OCI-LY7 (cell line): ENCODE measurements at regions not wholly inside any gene's neighbourhood (a gene's known extent, or its start where the extent isn't known, plus 50 kb on each side); places are given as distances from the start of the nearest gene placed in this dataset.

Experiments
- BruUV-seq: library from RNA; stranded (reverse); fragments of 400-500 nt; replicated peaks from 2 replicates; lab custom pipeline; 2021; lab: Mats Ljungman, UMichigan
- CTCF ChIA-PET: fragments of 300-600 bp; sonication (Branson Sonifier 250); formaldehyde crosslinking; loops from one replicate; lab custom pipeline; 2022; ENCODE audit warnings: antibody characterized with exemption; ENCODE audit not compliant: unreplicated experiment; lab: Charles Lee
- POLR2A ChIA-PET: fragments of 300-600 bp; sonication (Branson Sonifier 250); formaldehyde crosslinking; loops from one replicate; lab custom pipeline; 2022; ENCODE audit warnings: antibody characterized with exemption; lab: Charles Lee
- DNase-seq: peaks from one replicate; pipeline ENCODE4 v3.0.0-alpha.2; 2015; ENCODE audit warnings: low spot score
- H2AFZ ChIP-seq: fragments of 200-600 bp; sonication (generic), shearing (Covaris generic); 2 replicates; pipeline ENCODE4 v1.6.1; 2014; ENCODE audit warnings: mild to moderate bottlenecking, antibody characterized with exemption, low read length, moderate library complexity
- H3K27ac ChIP-seq: fragments of 200-600 bp; sonication (generic); 2 replicates; pipeline ENCODE4 v1.5.1; 2014; ENCODE audit warnings: mixed run types, low read depth, mild to moderate bottlenecking, moderate library complexity, low read length, inconsistent platforms; ENCODE audit not compliant: poor library complexity, severe bottlenecking
- H3K36me3 ChIP-seq: fragments of 200-600 bp; sonication (generic); 2 replicates; pipeline ENCODE4 v1.6.1; 2014; ENCODE audit warnings: mild to moderate bottlenecking, antibody characterized with exemption, low read length, moderate library complexity, mixed read lengths; ENCODE audit not compliant: insufficient read depth
- H3K4me1 ChIP-seq: fragments of 200-600 bp; sonication (generic); 2 replicates; pipeline ENCODE4 v1.5.1; 2014; ENCODE audit warnings: mild to moderate bottlenecking, low read length; ENCODE audit not compliant: insufficient read depth, poor library complexity, severe bottlenecking
- H3K4me2 ChIP-seq: fragments of 200-600 bp; sonication (generic); 2 replicates; pipeline ENCODE4 v1.6.1; 2014; ENCODE audit warnings: mild to moderate bottlenecking, low read length
- H3K4me3 ChIP-seq: fragments of 200-600 bp; sonication (generic); 2 replicates; pipeline ENCODE4 v1.5.1; 2014; ENCODE audit warnings: mild to moderate bottlenecking, low read depth, low read length; ENCODE audit not compliant: poor library complexity, severe bottlenecking
- H3K79me2 ChIP-seq: fragments of 200-600 bp; sonication (generic); 2 replicates; pipeline ENCODE4 v1.6.1; 2016; ENCODE audit warnings: low read depth, mild to moderate bottlenecking, low read length, moderate library complexity, mixed read lengths; ENCODE audit not compliant: insufficient read depth
- H3K9me2 ChIP-seq: fragments of 200-600 bp; sonication (generic); 2 replicates; pipeline ENCODE4 v1.6.1; 2016; ENCODE audit warnings: mild to moderate bottlenecking, low read length, mixed read lengths; ENCODE audit not compliant: insufficient read depth
- H3K9me3 ChIP-seq: fragments of 200-600 bp; sonication (generic); 2 replicates; pipeline ENCODE4 v1.6.1; 2014; ENCODE audit warnings: mild to moderate bottlenecking, mixed run types, low read length, mixed read lengths
- H4K20me1 ChIP-seq: fragments of 200-600 bp; sonication (generic); 2 replicates; pipeline ENCODE4 v1.6.1; 2014; ENCODE audit warnings: mild to moderate bottlenecking, antibody characterized with exemption, low read length, moderate library complexity, mixed read lengths; ENCODE audit not compliant: insufficient read depth
- EZH2phosphoT487 ChIP-seq: fragments of 200-600 bp; sonication (generic); IDR thresholded peaks from 2 replicates; pipeline ENCODE4 v1.6.1; 2018; ENCODE audit warnings: low read depth, borderline replicate concordance, mild to moderate bottlenecking, mixed run types, antibody characterized with exemption, low read length, moderate library complexity, mixed read lengths
- intact Hi-C: fragments of 100-400 bp; cut with micrococcal nuclease; formaldehyde crosslinking; loops from one replicate; pipeline ENCODE4 v1.10.0; 2022; ENCODE audit not compliant: unreplicated experiment
- TF ChIP-seq, protein P1 (sequence below): fragments of 200-600 bp; sonication (generic); conservative IDR thresholded peaks from 2 replicates; pipeline ENCODE4 v1.5.1; 2014; ENCODE audit warnings: mild to moderate bottlenecking, antibody characterized with exemption, low read length, moderate library complexity, mixed read lengths

DNA sequence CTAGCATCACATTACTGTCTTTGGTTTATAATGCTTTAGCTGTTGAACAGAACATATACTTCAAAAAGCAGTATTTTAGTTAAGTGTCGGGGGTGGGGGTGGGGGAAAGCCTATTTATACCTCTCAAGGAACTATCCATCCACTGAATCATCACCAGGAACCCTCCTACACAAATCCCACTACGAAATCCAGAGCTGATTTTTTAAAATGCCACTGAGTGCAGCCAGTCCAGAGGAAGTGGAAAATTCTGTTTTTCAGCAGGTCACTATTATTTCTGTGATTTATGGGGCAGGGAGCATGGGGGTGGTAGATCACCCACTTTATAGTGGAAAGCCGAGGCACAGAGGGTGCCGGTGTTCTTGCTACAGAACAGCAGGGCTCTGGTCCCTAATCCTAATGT is 284.1 kb downstream of the SOX9 start:
- H3K27ac ChIP-seq: no peak overlapping the region
- no peak overlapping the region for H2AFZ ChIP-seq
- H3K4me3 ChIP-seq: no peak overlapping the region
- H4K20me1 ChIP-seq: no peaks in the 10 kb centered on the region
- CTCF ChIA-PET: no interaction called here
- no peak for TF ChIP-seq EZH2phosphoT487
- TF ChIP-seq, protein P1, sequence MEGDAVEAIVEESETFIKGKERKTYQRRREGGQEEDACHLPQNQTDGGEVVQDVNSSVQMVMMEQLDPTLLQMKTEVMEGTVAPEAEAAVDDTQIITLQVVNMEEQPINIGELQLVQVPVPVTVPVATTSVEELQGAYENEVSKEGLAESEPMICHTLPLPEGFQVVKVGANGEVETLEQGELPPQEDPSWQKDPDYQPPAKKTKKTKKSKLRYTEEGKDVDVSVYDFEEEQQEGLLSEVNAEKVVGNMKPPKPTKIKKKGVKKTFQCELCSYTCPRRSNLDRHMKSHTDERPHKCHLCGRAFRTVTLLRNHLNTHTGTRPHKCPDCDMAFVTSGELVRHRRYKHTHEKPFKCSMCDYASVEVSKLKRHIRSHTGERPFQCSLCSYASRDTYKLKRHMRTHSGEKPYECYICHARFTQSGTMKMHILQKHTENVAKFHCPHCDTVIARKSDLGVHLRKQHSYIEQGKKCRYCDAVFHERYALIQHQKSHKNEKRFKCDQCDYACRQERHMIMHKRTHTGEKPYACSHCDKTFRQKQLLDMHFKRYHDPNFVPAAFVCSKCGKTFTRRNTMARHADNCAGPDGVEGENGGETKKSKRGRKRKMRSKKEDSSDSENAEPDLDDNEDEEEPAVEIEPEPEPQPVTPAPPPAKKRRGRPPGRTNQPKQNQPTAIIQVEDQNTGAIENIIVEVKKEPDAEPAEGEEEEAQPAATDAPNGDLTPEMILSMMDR: no peak
- H3K9me2 ChIP-seq: no peaks in the 10 kb centered on the region
- intact Hi-C loops: no loop called here
- DNase-seq: no peak
- no peaks in the 10 kb centered on the region for H3K79me2 ChIP-seq
- H3K4me2 ChIP-seq: no peak overlapping the region
- POLR2A ChIA-PET: no interaction called here
- H3K36me3 ChIP-seq: no peaks in the 10 kb centered on the region
- H3K9me3 ChIP-seq: no peaks in the 10 kb centered on the region
- BruUV-seq: no TSS peak
- peaks cover 11% of the 10 kb centered on the region for H3K4me1 ChIP-seq

DNA sequence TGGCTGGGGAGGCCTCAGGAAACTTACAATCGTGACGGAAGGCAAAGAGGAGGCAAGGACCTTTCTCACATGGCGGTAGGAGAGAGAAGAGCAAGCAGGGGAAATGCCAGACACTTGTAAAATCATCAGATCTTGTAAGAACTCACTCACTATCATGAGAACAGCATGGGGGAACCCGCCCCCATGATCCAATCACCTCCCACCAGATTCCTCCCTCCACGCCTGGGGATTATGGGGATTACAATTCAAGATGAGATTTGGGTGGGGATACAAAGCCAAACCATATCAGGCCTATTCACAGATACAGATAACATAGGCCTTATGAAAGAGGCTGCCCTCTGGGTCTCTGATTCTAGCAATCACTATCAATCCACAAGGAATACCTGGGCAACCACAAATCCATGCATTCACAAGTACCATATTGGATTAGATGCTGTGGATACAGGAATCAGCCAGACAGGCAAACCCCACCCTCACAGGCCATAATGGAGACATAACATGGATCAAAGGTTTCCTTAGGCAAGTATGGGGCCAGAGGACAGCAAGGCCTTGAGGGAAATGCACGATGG is 284.9 kb downstream of the SOX9 start:
- no TSS peak for BruUV-seq
- Histone ChIP-seq H3K4me1 (peaks cover 11% of the 10 kb centered on the region), H4K20me1 (no peaks in the 10 kb centered on the region), H3K4me2 (no peak overlapping the region), H3K36me3 (no peaks in the 10 kb centered on the region), H3K79me2 (no peaks in the 10 kb centered on the region), H3K4me3 (no peak overlapping the region), H3K9me2 (no peaks in the 10 kb centered on the region), H2AFZ (no peak overlapping the region), H3K27ac (no peak overlapping the region), H3K9me3 (no peaks in the 10 kb centered on the region)
- CTCF ChIA-PET: no interaction called here
- no peak for TF ChIP-seq EZH2phosphoT487
- TF ChIP-seq, protein P1: no peak
- no peak for DNase-seq
- POLR2A ChIA-PET: no interaction called here
- intact Hi-C loops: no loop called here

DNA sequence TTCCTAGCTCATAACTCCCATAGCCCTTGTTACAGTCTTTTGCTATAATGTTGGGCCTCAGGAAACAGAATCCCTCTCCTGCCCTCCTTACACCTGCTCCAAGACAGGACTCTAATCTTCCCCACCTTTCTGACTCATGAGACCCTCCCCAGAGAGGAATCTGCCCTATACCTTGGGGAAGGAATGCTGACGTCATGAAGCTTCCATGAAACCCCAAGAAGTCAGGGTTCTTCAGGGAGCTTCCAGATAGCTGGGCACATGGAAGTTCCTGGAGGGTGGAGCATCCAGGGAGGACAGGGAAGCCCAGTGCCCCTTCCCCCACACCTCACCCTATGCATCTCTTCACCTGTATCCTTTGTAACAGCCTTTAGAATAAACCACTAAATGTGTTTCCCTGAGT is 285.7 kb downstream of the SOX9 start:
- H3K4me3 ChIP-seq: no peak overlapping the region
- no TSS peak for BruUV-seq
- ChIA-PET CTCF (no interaction called here), POLR2A (no interaction called here)
- H2AFZ ChIP-seq: no peak overlapping the region
- H3K9me2 ChIP-seq: no peaks in the 10 kb centered on the region
- no peak for DNase-seq
- H3K4me1 ChIP-seq: peaks cover 11% of the 10 kb centered on the region
- intact Hi-C loops: no loop called here
- no peaks in the 10 kb centered on the region for H4K20me1 ChIP-seq
- H3K36me3 ChIP-seq: no peaks in the 10 kb centered on the region
- no peak overlapping the region for H3K27ac ChIP-seq
- H3K9me3 ChIP-seq: no peaks in the 10 kb centered on the region
- TF ChIP-seq, protein P1: no peak
- no peak for TF ChIP-seq EZH2phosphoT487
- no peak overlapping the region for H3K4me2 ChIP-seq
- no peaks in the 10 kb centered on the region for H3K79me2 ChIP-seq
